ENCODE measurements at regions not wholly inside any gene's neighbourhood (a gene's known extent, or its start where the extent isn't known, plus 50 kb on each side); places are given as distances from the start of the nearest gene placed in this dataset.

DNA sequence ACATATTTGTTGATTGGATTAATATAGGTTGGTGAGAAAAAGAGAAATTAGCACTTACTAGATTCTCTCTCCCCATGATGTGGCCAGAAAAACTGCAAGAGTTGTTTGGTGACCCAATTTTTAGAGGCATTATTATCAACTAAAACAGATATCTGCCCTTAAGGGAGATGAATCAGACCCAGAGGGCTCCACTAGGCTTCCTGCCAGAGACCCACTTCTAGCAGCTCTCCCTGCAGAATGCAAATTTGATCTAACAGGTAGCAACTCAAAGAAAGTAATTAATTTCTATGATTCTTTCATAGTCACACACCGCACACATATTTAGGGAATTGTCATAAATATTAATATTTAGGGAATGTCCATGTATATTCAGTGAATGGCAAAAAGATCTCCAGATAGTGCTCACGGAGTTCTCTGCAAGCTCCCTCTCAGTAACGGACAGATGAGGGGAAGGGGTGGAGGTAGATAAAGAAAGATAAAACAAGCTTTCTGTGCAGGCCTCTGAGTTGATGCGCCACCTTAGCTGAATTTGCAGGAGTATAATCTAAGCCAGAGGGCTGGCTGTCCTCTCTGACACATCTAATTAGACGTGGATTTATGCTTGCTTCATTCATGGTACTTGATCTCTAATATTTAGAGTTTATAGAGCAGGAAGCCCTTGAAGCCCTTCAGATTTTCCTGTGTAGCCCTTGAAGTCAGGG lies 84.1 kb upstream of the CCDC190 start:
- ATAC-seq (no peak), DNase-seq (no peak)
- Mint-ChIP-seq H3K9me3 (no peaks in the 10 kb centered on the region), H3K4me3 (no peak overlapping the region), H3K27me3 (peaks cover 13% of the 10 kb centered on the region), H3K4me1 (ENCODE audit: low read depth) (peaks cover 5% of the 10 kb centered on the region), H3K27ac (no peak overlapping the region), H3K36me3 (ENCODE audit: low read depth) (no peaks in the 10 kb centered on the region)
- intact Hi-C loops (cut with micrococcal nuclease): no loop called here
- ChIA-PET CTCF (no interaction called here), POLR2A (no interaction called here)
- TF ChIP-seq, protein P1, sequence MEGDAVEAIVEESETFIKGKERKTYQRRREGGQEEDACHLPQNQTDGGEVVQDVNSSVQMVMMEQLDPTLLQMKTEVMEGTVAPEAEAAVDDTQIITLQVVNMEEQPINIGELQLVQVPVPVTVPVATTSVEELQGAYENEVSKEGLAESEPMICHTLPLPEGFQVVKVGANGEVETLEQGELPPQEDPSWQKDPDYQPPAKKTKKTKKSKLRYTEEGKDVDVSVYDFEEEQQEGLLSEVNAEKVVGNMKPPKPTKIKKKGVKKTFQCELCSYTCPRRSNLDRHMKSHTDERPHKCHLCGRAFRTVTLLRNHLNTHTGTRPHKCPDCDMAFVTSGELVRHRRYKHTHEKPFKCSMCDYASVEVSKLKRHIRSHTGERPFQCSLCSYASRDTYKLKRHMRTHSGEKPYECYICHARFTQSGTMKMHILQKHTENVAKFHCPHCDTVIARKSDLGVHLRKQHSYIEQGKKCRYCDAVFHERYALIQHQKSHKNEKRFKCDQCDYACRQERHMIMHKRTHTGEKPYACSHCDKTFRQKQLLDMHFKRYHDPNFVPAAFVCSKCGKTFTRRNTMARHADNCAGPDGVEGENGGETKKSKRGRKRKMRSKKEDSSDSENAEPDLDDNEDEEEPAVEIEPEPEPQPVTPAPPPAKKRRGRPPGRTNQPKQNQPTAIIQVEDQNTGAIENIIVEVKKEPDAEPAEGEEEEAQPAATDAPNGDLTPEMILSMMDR (IDR thresholded peaks at IDR 0.05): no peak

DNA sequence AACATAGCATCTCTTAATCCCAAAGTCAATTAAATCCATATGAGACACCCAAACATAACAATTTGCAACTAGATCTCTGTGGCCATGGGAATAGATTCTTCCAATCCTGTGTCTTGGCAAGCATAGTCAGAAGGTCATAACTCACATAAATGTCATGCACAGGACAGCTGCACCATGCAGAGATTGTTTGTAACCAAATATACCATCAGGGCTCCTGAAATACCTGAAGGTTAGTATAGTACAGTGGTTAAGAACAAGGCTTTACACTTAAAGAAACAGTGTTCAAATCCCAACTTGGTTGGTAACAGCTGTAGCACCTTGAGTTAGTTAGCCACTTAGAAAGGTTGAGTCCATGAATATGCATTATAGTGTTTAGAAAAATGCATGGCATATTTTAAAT lies 82.6 kb upstream of the CCDC190 start:
- no peak overlapping the region for H3K4me3 Mint-ChIP-seq
- peaks cover 22% of the 10 kb centered on the region for H3K27me3 Mint-ChIP-seq
- intact Hi-C loops (cut with micrococcal nuclease): no loop called here
- ATAC-seq (no peak), DNase-seq (no peak)
- TF ChIP-seq, protein P1 (IDR thresholded peaks at IDR 0.05): no peak
- H3K36me3 Mint-ChIP-seq (ENCODE audit: low read depth): no peaks in the 10 kb centered on the region
- ChIA-PET POLR2A (no interaction called here), CTCF (interaction anchor here (0.6 kb wide), 1 partner anchor 52 kb away, joined by 4 read pairs; no protein-coding TSS in a partner anchor)
- H3K27ac Mint-ChIP-seq: no peak overlapping the region
- H3K4me1 Mint-ChIP-seq (ENCODE audit: low read depth): peaks cover 5% of the 10 kb centered on the region
- no peaks in the 10 kb centered on the region for H3K9me3 Mint-ChIP-seq

DNA sequence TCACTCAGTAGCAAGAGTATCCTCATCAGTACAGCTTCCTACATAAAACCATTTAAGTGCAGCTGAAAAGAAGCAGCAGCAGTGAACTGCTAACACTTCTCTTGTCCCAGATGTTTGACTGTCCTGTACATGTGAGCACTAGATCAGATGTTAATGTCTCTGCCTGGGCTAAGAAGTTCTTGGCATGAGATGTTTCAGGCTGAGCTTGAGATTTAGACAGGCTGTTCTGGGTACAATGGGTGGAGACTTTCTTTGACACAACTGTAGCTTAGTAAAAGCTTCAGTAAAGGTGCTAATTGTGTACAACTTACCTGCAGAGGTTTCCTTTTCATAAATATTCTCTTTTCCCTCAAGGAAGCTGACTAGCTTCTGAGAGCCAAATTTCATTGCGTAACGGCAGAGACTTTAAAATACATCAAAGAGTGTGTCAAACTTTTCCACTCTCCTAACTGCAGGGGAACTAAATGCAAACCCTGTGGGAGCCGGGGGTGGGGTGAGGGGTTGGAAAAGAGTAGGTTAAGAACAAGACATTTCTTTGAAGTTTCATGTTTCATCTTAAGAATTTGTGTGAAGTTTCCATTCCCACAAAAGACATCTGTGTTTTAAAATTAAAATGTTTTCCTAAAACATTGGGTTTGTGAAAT lies 82.1 kb upstream of the CCDC190 start:
- CTCF ChIA-PET: interaction anchor here (0.6 to 0.8 kb wide), 2 partner anchors 52 to 95 kb away, joined by 3 to 4 read pairs; no protein-coding TSS in a partner anchor
- Mint-ChIP-seq H3K4me1 (ENCODE audit: low read depth) (peaks cover 5% of the 10 kb centered on the region), H3K27me3 (peaks cover 22% of the 10 kb centered on the region), H3K9me3 (no peaks in the 10 kb centered on the region), H3K27ac (no peak overlapping the region), H3K4me3 (no peak overlapping the region), H3K36me3 (ENCODE audit: low read depth) (no peaks in the 10 kb centered on the region)
- peak; percentile 4 for DNase-seq
- intact Hi-C loops (cut with micrococcal nuclease): no loop called here
- no peak for ATAC-seq
- TF ChIP-seq, protein P1 (IDR thresholded peaks at IDR 0.05): no peak
- POLR2A ChIA-PET: no interaction called here

DNA sequence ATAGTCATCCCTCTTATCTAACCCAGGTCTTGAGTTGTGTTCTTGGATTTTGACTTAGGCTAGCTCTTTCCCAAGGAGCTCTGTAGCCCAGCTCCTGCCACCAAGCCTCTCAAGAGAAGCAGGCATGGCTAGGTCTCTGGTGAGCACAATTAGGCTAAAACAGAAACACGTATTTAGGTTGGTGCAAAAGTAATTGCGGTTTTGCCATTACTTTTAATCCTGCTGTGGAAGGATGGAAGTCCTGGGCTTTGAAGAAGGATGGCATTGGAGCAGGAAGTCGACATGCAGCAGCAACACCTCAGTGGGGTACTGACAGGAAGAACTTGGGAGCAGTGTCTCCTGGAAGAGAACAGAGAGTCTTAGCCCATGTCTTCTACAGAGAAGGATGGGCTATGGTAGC lies 80.0 kb upstream of the CCDC190 start:
- peaks cover 22% of the 10 kb centered on the region for H3K27me3 Mint-ChIP-seq
- ATAC-seq (no peak), DNase-seq (no peak)
- no peaks in the 10 kb centered on the region for H3K9me3 Mint-ChIP-seq
- no peak overlapping the region for H3K27ac Mint-ChIP-seq
- no peak overlapping the region for H3K4me3 Mint-ChIP-seq
- no peaks in the 10 kb centered on the region for H3K36me3 Mint-ChIP-seq (ENCODE audit: low read depth)
- ChIA-PET CTCF (no interaction called here), POLR2A (interaction anchor here (0.8 kb wide), 1 partner anchor 11 kb away, joined by 3 read pairs; no protein-coding TSS in a partner anchor)
- TF ChIP-seq, protein P1 (IDR thresholded peaks at IDR 0.05): no peak
- H3K4me1 Mint-ChIP-seq (ENCODE audit: low read depth): peaks cover 5% of the 10 kb centered on the region
- intact Hi-C loops (cut with micrococcal nuclease): no loop called here

DNA sequence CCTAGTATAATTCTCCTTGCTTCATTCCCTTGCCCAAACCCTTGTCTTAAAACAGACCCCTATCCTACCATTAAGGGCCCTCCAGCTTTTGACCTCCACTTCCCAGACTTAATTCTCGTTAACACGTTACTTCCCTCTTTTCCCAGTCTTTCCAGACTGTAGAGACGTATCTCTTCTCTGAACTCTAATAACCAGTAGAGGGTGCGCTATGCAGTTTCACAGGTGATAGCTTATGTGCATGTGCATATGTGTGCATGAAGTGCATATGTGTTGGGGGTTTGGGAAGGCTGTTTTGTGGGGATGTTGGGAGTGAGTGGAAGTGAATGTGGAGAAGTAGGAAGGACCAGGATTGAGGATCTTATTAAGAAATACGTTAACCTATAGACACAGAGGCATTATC lies 78.1 kb upstream of the CCDC190 start:
- ChIA-PET POLR2A (no interaction called here), CTCF (no interaction called here)
- intact Hi-C loops (cut with micrococcal nuclease): no loop called here
- peaks cover 25% of the 10 kb centered on the region for H3K27me3 Mint-ChIP-seq
- no peak overlapping the region for H3K4me3 Mint-ChIP-seq
- H3K9me3 Mint-ChIP-seq: no peaks in the 10 kb centered on the region
- TF ChIP-seq, protein P1 (IDR thresholded peaks at IDR 0.05): no peak
- H3K4me1 Mint-ChIP-seq (ENCODE audit: low read depth): peaks cover 5% of the 10 kb centered on the region
- ATAC-seq: no peak
- no peaks in the 10 kb centered on the region for H3K36me3 Mint-ChIP-seq (ENCODE audit: low read depth)
- no peak overlapping the region for H3K27ac Mint-ChIP-seq
- no peak for DNase-seq

All from activated CD8-positive, alpha-beta T cell treated with anti-CD3 and anti-CD28 coated beads for 36 hours (primary cell).